CD4-positive, alpha-beta T cell treated with Interleukin-17A for 4 hours (primary cell): ENCODE measurements at regions not wholly inside any gene's neighbourhood (a gene's known extent, or its start where the extent isn't known, plus 50 kb on each side); places are given as distances from the start of the nearest gene placed in this dataset.

Experiments used
- DNase-seq: peaks from one replicate; pipeline ENCODE4 v3.0.0-alpha.2; 2020; ENCODE audit warnings: mixed read lengths

DNA sequence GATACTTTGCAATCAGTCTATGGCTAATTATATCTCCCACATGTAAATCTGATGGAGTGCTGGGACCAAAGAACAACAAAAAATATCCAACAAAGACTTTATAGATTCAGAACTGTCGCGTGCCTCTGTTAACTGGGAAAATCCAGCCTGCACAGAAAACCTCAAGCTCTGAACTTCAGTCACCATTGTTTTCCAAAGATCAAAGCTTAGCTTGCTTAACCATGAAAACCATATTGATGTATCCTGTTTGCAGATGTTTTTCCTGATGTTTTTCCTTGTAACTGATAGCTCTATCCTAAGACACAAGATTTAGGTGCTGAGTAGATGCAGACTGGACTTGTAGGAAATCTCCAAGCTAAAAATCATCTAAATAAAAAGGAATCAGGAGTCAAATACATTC is 163.7 kb downstream of the GXYLT1 start:
- no peak for DNase-seq

DNA sequence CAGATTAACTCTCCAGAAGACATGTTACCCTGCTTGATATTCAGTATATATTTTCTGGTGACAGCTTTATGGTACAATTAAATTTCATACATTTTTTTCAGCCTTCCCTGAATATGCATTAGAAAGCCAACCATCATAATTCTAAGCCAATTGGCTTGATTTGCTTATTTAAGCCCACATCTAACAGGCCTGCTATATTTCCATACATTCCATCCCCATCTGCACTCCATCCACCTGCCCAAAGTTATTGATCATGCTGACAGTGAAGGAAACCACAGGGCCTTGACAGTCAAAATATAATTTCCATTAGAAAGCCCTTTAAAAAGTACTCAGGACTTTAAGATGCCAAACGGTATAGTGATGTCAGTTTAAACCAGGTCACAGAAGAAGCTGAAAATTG is 164.3 kb downstream of the GXYLT1 start:
- DNase-seq, result no peak

GRCh38 chr12:41979574-41979973 is 165.1 kb downstream of the GXYLT1 start:
- DNase-seq, result no peak

- DNase-seq, result no peak
Measured at GRCh38 chr12:41972598-41972997, 172.1 kb downstream of the GXYLT1 start.

- DNase-seq, result no peak
Measured at GRCh38 chr12:41972196-41972595, 172.5 kb downstream of the GXYLT1 start.

GRCh38 chr12:41970744-41971143 is 173.9 kb downstream of the GXYLT1 start:
- no peak for DNase-seq

DNA sequence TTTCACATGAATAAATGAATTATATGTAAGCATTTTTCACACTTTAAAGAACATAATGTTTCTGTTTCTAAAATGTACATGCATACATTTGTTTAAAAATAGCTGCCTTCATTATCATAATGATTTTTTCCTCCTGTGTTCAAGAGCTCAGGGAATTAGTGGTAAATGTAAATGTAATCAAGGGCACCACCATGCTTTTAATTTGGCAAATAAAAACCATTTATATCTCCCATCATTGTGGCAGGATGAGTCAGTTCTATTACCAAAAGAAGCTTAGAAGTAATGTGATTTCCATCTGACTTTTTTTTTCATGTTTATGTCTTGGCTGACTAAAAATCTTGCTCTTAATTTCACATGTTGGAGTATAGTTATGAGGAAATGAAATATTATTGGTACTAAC is 176.1 kb downstream of the GXYLT1 start:
- DNase-seq, result no peak

GRCh38 chr12:41967668-41968500 is 176.8 kb downstream of the GXYLT1 start:
- no peak for DNase-seq

GRCh38 chr12:41966916-41967315 is 177.8 kb downstream of the GXYLT1 start:
- DNase-seq, result no peak

- DNase-seq, result no peak
Measured at GRCh38 chr12:41966001-41966400, 178.7 kb downstream of the GXYLT1 start.

DNA sequence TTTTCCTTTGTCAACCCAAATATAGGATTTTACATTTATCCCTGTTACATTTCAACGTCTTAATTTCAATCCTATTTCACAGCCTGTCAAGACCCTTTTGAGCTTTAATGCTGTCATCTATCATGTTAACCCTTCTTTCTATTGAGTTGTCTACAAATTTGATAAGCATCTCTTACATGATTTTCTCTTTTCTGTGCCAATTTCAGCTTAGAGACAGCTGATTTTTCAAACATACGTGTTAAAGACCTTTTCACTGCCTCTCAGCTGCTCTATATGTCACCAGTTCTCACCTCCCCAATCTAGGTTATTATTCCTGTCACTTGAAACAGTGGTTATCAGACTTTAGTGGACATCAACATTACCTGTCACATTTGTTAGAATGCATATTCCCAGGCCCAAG is 181.3 kb downstream of the GXYLT1 start:
- no peak for DNase-seq

- DNase-seq, result no peak
Measured at GRCh38 chr12:41962171-41962572, 182.5 kb downstream of the GXYLT1 start.

GRCh38 chr12:41959271-41959670 is 185.4 kb downstream of the GXYLT1 start:
- DNase-seq, result no peak

- no peak for DNase-seq
Measured at GRCh38 chr12:41956353-41956752, 188.3 kb downstream of the GXYLT1 start.

DNA sequence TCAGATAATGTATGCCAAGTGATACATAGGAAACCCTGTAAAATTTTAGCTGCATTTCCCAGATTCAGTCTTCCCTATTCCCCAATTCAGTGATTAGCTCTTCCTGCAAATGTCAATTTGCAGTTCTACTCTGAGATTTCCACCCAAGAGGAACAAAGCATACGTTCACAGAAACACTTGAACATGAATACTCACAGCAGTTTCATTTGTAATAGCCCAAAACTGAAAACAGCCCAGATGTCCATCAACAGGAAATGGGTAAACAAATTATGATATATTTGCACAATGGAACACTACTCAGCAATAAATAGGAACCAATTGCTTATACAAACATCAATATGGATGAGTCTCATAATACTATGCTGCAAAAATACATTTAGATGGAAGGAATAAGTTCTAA is 194.2 kb downstream of the GXYLT1 start:
- no peak for DNase-seq

GRCh38 chr12:41946106-41946505 is 198.6 kb downstream of the GXYLT1 start:
- DNase-seq, result no peak

DNA sequence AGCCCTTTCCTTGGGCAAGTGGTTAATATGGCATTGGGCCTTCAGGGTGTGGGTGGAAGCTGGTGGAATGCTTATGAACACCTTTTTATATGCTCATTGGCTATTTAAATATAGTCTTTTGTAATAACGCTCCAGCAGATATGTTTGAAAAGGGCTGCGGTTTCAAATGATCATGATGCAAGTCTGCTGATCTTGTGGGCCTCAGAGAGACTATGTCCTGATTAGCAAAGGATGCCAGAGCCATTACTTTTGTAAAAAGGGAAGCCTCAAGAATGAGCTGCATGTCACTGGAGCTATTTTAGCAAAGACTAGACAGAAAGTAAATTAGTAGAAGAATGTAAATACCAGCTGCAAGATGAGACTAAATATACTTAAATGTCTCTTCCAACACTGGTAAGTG is 200.5 kb downstream of the GXYLT1 start:
- DNase-seq, result no peak

DNA sequence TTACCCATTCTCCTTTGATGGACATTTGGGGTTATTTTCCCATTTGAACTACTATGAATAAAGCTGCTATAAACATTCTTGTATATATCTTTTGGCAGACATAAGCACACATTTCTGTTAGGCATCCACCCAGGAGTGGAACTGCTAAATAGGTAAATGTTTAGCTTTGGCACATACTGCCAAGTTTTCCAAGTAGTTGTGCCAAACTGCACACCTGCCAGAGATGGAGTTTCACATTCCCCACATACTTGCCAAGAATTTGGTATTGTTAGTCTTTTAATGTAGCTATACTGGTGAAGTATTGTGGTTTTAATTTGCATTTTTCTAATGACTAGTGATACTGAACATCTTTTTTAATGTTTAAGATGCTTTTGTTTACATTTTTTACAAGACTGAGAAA is 201.0 kb downstream of the GXYLT1 start:
- no peak for DNase-seq

GRCh38 chr12:41942354-41942753 is 202.3 kb downstream of the GXYLT1 start:
- DNase-seq, result no peak

DNA sequence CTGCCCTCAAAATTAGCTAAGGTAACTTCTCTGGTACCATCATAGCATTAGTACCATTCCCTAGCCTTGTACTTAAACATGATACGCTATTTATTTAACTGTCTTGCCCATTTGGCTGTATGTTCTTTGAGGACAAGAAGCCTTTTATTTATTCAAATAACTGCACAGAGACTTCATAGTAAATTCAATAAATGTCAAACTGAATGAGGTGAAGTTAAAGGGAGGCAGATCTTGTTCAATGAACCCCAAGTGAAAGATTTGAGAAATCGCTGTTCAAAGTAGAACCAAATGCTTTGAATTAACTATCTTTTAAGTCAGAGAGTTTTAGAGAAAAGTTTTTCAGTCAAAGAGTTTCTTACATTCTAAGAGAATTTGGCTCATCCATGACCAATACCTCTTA is 203.6 kb downstream of the GXYLT1 start:
- DNase-seq, result no peak

GRCh38 chr12:41940571-41940970 is 204.1 kb downstream of the GXYLT1 start:
- no peak for DNase-seq

DNA sequence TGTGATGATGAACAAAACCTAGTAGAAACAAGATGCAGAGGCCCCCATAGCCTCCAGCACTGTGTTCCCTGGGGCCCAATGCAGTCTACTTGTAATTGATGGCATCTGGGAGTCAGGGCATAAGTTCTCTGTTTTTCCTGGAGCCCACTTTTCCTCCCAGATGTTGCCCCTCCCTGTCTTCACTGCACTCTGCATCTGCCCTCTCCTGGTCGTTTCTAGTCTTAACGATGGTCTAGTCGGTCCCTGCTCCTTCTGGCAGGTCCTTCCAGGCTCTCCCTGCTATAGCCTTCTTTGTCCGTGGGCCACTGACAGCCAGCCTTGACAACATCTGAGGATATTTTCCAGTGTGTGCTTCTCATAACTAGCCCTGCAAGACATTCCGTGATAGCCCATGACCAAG is 208.3 kb downstream of the GXYLT1 start:
- DNase-seq, result no peak

DNA sequence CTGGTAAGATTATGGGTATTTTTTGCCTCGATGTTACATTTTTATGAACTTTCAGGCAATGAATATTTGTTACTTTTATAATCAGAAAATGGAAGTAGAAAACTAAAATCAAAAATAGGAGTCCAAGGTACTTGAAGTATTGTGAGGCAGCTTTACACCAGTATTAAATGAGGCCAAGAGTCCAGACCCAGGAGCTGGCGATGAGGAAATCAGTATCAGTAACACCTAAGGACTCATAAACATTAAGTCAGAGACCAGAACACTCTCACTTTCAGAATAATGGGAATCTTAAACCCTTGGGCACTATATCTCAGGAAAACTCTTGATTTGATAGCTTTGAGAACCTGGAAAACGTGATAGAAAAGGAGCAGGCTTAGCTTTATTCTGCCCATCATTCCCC is 208.8 kb downstream of the GXYLT1 start:
- no peak for DNase-seq

GRCh38 chr12:41932470-41932991 is 212.1 kb downstream of the GXYLT1 start:
- DNase-seq, result peak; percentile 11

GRCh38 chr12:41930866-41931437 is 213.7 kb downstream of the GXYLT1 start:
- no peak for DNase-seq
